Gastrocnemius medialis (tissue), 4 donors: ENCODE measurements at regions not wholly inside any gene's neighbourhood (a gene's known extent, or its start where the extent isn't known, plus 50 kb on each side); places are given as distances from the start of the nearest gene placed in this dataset.

ENCODE experiments used
- ATAC-seq, 2 donors: fragments of 150-250 bp; one replicate each; pipeline ENCODE4 v1.9.1; 2016
- DNase-seq, 2 donors: peaks; one replicate each; pipeline ENCODE4 v3.0.0-alpha.2; 2019
- H3K27ac ChIP-seq, 4 donors: fragments of 200-600 bp; sonication (generic); 1 replicate in 1 of 4; 2 replicates in 3 of 4; pipeline ENCODE4 v1.5.1; 2016 to 2018; ENCODE audit warnings: mild to moderate bottlenecking in 2 of 4, moderate library complexity in 1 of 4
- H3K27me3 ChIP-seq, 3 donors: fragments of 200-600 bp; sonication (generic) in 2 of 3; 1 replicate in 1 of 3; 2 replicates in 2 of 3; pipeline versions ENCODE4 v1.5.1 to v1.6.0; 2016 to 2019; ENCODE audit warnings: mild to moderate bottlenecking in 1 of 3, moderate library complexity in 1 of 3
- H3K36me3 ChIP-seq, 2 donors: fragments of 200-600 bp; sonication (generic) in 1 of 2; one replicate each; pipeline ENCODE4 v1.5.1; 2017 to 2018
- H3K4me1 ChIP-seq, 2 donors: fragments of 200-600 bp; sonication (generic) in 1 of 2; one replicate each; pipeline ENCODE4 v1.5.1; 2016 to 2017; ENCODE audit warnings: mild to moderate bottlenecking in 2 of 2
- H3K4me3 ChIP-seq, 4 donors: fragments of 200-600 bp; sonication (generic) in 3 of 4; 1 replicate in 1 of 4; 2 replicates in 3 of 4; pipeline ENCODE4 v1.5.1; 2016 to 2019; ENCODE audit warnings: mild to moderate bottlenecking in 2 of 4
- H3K9me3 ChIP-seq, 3 donors: fragments of 200-600 bp; sonication (generic) in 2 of 3; 1 replicate in 1 of 3; 2 replicates in 2 of 3; pipeline ENCODE4 v1.5.1; 2016 to 2019
- CTCF ChIP-seq, 5 experiments: fragments of 450-650 bp in 3 of 5; fragments of 200-600 bp in 2 of 5; sonication (generic) in 2 of 5; IDR thresholded peaks in 4 of 5; conservative IDR thresholded peaks in 1 of 5; 1 replicate in 4 of 5; 2 replicates in 1 of 5; pipeline ENCODE4 v1.5.1; 2016 to 2019; ENCODE audit warnings: antibody characterized with exemption in 5 of 5, mild to moderate bottlenecking in 3 of 5, moderate library complexity in 3 of 5
- POLR2A ChIP-seq, 2 donors: fragments of 450-650 bp; IDR thresholded peaks; one replicate each; pipeline ENCODE4 v1.6.1; 2017; ENCODE audit warnings: antibody characterized with exemption in 2 of 2, mild to moderate bottlenecking in 2 of 2, moderate library complexity in 2 of 2
- in situ Hi-C, 4 donors: fragments of 200-750 bp; cut with MboI; loops; one replicate each; pipeline versions ENCODE4 v1.15.0 to v1.8.0; 2017; ENCODE audit warnings: low sequenced_read_pairs in 4 of 4
- intact Hi-C: fragments of 100-400 bp; cut with DNase I; formaldehyde crosslinking; loops from one replicate; pipeline ENCODE4 v1.15.1; 2023; ENCODE audit warnings: low total_unique reads

- Histone ChIP-seq H3K9me3 (no peaks in the 10 kb centered on the region), H3K36me3 (no peaks in the 10 kb centered on the region), H3K27me3 (no peaks in the 10 kb centered on the region), H3K4me3 (no peak overlapping the region), H3K4me1 (no peaks in the 10 kb centered on the region), H3K27ac (no peak overlapping the region)
- intact Hi-C loops: no loop called here
- ATAC-seq: no peak
- no peak for TF ChIP-seq POLR2A (IDR thresholded peaks at IDR 0.05)
- no peak for TF ChIP-seq CTCF (IDR thresholded peaks at IDR 0.05 in 4 of 5, conservative IDR thresholded peaks at IDR 0.05 in 1 of 5)
- in situ Hi-C loops: no loop called here
- DNase-seq: no peak
Observed at GRCh38 chr13:59546178-59546577, 617.5 kb downstream of the DIAPH3 start.

GRCh38 chr13:59547950-59548349, 615.8 kb downstream of the DIAPH3 start:
- no peak overlapping the region for H3K4me3 ChIP-seq
- in situ Hi-C loops: no loop called here
- H3K9me3 ChIP-seq: no peaks in the 10 kb centered on the region
- H3K36me3 ChIP-seq: no peaks in the 10 kb centered on the region
- H3K27me3 ChIP-seq: no peaks in the 10 kb centered on the region
- H3K4me1 ChIP-seq: no peaks in the 10 kb centered on the region
- no peak for ATAC-seq
- no peak overlapping the region for H3K27ac ChIP-seq
- TF ChIP-seq POLR2A (IDR thresholded peaks at IDR 0.05) (no peak), CTCF (IDR thresholded peaks at IDR 0.05 in 4 of 5, conservative IDR thresholded peaks at IDR 0.05 in 1 of 5) (no peak)
- no peak for DNase-seq
- intact Hi-C loops: no loop called here

GRCh38 chr13:59562924-59563323, 600.8 kb downstream of the DIAPH3 start:
- ATAC-seq (no peak), DNase-seq (no peak)
- in situ Hi-C loops (no loop called here), intact Hi-C loops (no loop called here)
- H3K27ac ChIP-seq: no peak overlapping the region
- no peaks in the 10 kb centered on the region for H3K36me3 ChIP-seq
- H3K4me3 ChIP-seq: no peak overlapping the region
- no peaks in the 10 kb centered on the region for H3K4me1 ChIP-seq
- no peak for TF ChIP-seq CTCF (IDR thresholded peaks at IDR 0.05 in 4 of 5, conservative IDR thresholded peaks at IDR 0.05 in 1 of 5)
- TF ChIP-seq POLR2A (IDR thresholded peaks at IDR 0.05): no peak
- H3K27me3 ChIP-seq: no peaks in the 10 kb centered on the region
- peaks cover 0 to 7% (median 0%) of the 10 kb centered on the region in 3 donors for H3K9me3 ChIP-seq

DNA sequence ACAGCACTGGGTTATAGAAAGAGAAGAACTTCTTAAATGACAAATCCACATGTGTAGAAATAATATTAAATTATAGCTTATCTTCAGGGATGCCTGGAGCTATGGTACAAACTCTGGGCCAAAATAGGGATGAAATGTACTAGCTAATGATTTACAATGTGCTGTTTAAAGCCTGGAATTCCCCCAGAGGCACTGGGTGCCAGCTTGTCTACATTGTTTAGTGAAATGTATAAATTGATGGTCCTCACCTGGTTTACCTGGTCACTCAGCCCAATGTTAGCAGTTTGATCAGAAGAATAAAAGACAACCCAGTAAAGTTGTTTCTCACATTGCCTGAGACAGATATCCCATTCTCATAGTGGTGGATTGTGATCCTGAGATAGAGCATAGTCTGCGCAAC, 597.2 kb downstream of the DIAPH3 start:
- Histone ChIP-seq H3K27ac (no peak overlapping the region), H3K4me3 (no peak overlapping the region), H3K36me3 (no peaks in the 10 kb centered on the region), H3K9me3 (peaks cover 0 to 2% (median 0%) of the 10 kb centered on the region in 3 donors), H3K27me3 (no peaks in the 10 kb centered on the region), H3K4me1 (no peaks in the 10 kb centered on the region)
- in situ Hi-C loops: no loop called here
- DNase-seq (no peak), ATAC-seq (no peak)
- intact Hi-C loops: no loop called here
- TF ChIP-seq CTCF (IDR thresholded peaks at IDR 0.05 in 4 of 5, conservative IDR thresholded peaks at IDR 0.05 in 1 of 5) (no peak), POLR2A (IDR thresholded peaks at IDR 0.05) (no peak)

DNA sequence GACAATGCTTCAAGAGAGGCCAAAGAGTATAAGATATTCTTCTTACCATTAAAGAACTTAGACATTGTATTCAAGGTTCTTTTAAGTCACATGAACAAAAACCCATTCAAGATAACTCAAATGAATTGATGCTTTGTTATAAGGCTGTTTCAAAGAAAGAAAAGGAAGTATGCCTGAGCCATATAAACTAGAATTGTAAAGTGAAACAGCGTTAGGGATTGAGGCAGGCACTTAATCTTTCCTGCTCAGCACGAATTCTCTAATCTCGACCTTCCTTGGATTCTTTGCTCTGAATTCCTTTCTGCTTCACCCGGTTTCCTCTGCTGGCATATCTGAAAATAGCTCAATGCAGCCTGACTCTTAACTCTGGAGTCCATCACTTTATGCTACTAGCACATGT, 595.4 kb downstream of the DIAPH3 start:
- DNase-seq (no peak), ATAC-seq (no peak)
- intact Hi-C loops: no loop called here
- Histone ChIP-seq H3K27ac (no peak overlapping the region), H3K36me3 (no peaks in the 10 kb centered on the region), H3K9me3 (no peaks in the 10 kb centered on the region), H3K4me1 (no peaks in the 10 kb centered on the region), H3K27me3 (no peaks in the 10 kb centered on the region), H3K4me3 (no peak overlapping the region)
- TF ChIP-seq CTCF (IDR thresholded peaks at IDR 0.05 in 4 of 5, conservative IDR thresholded peaks at IDR 0.05 in 1 of 5): no peak
- no peak for TF ChIP-seq POLR2A (IDR thresholded peaks at IDR 0.05)
- in situ Hi-C loops: no loop called here
